Stimulated activated CD4-positive, alpha-beta T cell treated with anti-CD3 and anti-CD28 coated beads, Interleukin-2, amount 100 ng/mL, for 48 hours (primary cell): ENCODE measurements at regions not wholly inside any gene's neighbourhood (a gene's known extent, or its start where the extent isn't known, plus 50 kb on each side); places are given as distances from the start of the nearest gene placed in this dataset.
"Not testable (repeated sequence)": the region's sequence is repeated elsewhere in the genome, so short reads cannot be mapped to it uniquely, and the experiment has no call there.

ENCODE experiments used
- DNase-seq, 2 donors: peaks; one replicate each; pipeline ENCODE4 v3.0.0-alpha.2; 2020

DNA sequence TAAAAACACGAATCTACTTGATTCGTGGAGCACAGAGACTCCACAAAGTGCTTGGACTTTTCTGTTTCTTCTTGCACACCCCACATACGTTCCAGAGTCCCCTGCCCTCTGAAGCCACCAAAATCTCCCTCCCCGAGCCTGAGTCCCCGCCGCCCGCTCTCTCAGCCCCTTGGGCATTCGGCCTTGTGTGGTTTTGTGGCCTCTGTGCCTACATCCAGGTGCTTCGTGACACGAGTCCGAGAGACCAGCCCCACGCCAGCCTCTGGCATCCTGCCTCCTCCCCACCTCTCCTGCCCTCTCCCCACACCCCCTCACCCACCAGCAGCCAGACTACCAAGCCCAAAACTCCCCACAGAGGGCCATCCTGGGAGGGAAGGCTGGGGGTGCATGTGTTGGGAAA, 87.8 kb upstream of the PPP1R26 start:
- no peak for DNase-seq

DNA sequence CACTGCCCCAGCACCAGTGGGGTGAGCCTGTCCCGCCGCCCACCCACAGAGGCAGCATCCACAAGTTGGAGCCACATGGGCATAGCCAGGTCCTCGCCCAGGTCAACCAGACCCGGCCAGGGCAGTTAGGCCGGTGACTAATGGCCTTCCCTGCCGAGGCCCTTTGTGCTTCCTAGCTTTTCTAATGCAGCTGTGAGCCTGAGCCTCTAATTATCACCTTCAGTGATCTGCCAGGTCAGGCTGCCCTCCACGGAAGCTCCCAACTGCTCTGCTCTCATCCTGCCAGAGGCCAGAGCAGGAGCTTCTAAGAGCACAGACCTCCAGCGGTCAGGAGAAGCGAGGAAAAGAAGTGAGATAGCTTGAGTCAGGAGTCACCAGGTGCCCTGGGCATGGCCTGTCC, 87.1 kb upstream of the PPP1R26 start:
- DNase-seq, result no peak

GRCh38 chr9:135394131-135394530, 85.5 kb upstream of the PPP1R26 start:
- no peak for DNase-seq

- DNase-seq, result no peak
Observed at GRCh38 chr9:135394699-135395645, 84.6 kb upstream of the PPP1R26 start.

GRCh38 chr9:135397142-135397541, 82.4 kb upstream of the PPP1R26 start:
- no peak for DNase-seq

- DNase-seq, result no peak
Observed at GRCh38 chr9:135399000-135399649, 80.5 kb upstream of the PPP1R26 start.

GRCh38 chr9:135400496-135400895, 79.1 kb upstream of the PPP1R26 start:
- DNase-seq, result no peak

DNA sequence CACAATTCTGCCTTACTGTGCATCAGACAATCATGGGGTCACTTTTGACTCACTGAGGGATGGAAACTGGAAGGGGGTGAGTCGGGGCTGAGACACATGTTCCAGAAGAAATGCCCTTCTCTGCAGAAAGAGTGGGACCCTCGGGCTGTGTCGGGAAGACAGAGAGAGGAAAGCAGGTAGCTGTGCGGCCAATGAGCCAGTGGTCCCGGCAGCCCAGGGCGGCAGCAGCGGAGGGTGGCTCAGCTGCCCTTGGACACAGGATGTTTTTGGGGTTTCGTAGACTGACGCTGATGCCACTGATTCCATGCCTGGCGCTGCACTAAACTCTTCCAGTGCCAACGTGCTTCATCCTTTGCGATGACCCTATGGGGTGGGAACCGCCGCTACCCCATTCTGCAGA, 78.4 kb upstream of the PPP1R26 start:
- no peak for DNase-seq

GRCh38 chr9:135402048-135402738, 77.4 kb upstream of the PPP1R26 start:
- DNase-seq, result no peak

- DNase-seq, result no peak
Observed at GRCh38 chr9:135402739-135403695, 76.6 kb upstream of the PPP1R26 start.

DNA sequence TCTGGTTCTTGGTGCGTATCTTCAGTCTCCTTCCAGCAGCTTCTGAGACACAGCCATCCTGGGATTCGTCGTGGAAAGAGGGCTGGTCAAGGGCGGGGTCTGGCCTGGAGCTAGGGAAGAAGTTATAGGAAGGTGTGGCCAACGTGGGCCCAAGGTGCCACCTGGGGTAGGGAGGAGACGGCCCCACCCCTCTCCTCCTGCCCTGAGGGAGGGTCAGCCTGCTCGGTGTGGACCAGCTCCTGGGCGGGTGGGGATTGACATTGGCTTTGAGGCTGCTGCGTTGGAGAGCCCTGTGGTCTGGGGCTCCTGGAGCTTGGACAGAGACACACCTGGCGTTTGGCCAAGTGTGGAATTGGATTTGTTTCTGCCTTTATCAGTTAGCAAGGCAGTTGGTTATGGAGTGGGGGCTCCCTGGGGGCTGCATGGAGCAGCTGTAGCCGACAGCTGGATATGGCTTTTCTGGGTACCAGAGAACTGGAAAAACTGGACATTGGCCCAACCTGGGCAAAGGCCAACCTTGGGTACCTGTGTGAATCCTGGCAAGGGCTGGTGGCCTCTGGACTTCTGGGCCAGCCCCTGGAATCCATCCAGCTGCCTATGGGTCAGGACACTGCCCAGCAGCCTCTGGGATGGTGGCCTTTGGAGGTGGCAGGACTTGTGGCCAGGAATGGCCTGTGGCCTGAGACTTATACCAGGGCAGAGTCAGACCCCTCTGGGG, 75.7 kb upstream of the PPP1R26 start:
- DNase-seq, result no peak

- DNase-seq, result no peak
Observed at GRCh38 chr9:135404451-135405144, 75.0 kb upstream of the PPP1R26 start.

DNA sequence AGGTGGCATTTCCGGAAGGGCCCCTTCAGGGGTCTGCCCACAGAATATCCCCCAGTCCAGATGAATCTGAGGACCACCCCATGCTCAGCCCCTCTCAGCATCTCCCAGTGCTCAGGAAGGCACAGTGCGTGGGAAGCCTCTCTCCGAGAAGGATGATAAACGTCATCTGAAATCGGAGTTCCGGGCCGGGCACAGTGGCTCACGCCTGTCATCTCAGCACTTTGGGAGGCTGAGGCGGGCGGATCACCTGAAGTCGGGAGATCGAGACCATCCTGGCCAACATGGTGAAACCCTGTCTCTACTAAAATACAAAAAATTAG, 74.5 kb upstream of the PPP1R26 start:
- not testable (repeated sequence) for DNase-seq

DNA sequence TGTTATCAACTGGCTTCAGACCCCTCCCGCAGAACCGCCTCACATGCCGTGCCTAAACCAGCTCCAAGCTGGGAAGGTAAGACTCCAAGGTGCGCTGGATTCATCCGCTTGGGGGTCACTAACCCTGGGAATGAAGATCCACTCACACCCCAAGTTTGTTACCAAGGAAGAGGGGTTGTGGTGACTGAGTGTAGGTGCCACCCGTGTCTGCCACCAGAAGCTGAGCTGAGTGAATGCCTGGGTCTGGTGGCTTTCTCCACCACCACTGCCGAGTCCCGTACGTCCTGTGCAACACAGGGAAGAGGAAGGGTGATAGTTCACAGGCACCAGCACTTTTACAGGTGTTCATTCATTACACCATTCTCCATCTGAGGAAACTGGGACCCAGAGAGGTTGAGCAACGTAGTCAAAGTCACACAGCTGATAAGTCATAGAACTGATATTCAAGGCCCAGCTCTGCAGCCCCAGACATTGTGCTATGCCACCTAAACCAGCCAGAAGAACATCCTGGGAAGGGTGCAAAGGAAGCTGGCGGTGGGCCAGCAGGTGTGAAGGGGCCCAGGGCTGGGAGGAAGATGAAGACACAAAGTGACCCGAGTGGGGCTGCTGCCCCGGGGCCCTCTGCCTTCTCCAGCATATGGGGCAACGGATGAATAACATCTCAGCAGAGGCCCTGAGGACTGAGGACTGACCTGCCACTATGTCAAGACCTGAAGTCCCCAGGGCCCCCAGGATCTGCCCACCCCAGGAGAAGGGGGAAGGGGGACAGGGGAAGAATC, 70.9 kb upstream of the PPP1R26 start:
- no peak for DNase-seq

- no peak for DNase-seq
Observed at GRCh38 chr9:135409286-135410200, 70.0 kb upstream of the PPP1R26 start.

GRCh38 chr9:135410421-135410820, 69.2 kb upstream of the PPP1R26 start:
- DNase-seq, result no peak

DNA sequence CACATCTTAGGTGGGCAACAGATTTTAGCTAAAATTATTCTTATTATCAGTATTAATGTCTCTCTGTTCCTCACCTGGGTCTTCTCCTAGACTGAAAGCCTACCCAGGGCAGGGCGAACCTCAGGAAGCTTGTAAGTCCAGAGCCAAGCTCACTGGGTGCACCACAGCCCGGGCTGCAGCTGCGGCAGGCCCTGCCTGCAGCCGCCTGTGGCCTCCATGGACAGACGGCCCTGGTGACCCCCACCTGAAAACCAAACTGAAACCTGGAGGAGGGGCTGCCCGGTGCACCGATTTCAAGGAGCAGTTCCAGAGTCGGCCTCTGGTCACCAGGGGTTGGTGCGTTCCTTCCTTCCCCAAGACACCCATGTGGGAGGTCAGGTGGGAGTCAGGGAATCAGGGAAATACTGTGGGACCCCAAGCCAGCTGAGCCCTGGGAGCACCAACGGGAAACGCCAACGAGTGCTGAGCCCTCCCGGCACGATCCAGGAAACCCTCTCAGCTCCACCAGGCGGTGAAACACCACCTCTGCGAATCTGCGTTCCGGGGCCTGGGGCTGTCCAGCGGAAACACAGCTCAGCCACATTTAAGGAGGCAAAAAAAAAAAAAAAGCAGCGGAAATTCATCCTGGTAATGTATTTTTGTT, 68.6 kb upstream of the PPP1R26 start:
- no peak for DNase-seq

DNA sequence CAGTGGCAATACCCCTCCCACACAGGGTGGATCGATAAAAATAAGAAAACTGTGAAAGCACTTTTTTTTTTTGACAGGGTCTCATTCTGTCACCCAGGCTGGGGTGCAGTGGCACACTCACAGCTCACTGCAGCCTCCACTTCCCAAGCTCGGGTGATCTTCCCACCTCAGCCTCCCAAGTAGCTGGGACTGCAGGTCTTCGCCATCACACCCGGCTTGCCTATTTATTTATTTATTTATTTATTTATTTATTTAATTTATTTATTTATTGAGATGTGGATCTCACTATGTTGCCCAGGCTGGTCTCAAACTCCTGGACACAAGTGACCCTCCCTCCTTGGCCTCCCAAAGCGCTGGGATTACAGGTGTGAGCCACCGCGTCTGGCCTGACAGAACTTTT, 68.0 kb upstream of the PPP1R26 start:
- DNase-seq, result not testable (repeated sequence)
